Endothelial cell of umbilical vein (primary cell): ENCODE measurements at regions not wholly inside any gene's neighbourhood (a gene's known extent, or its start where the extent isn't known, plus 50 kb on each side); places are given as distances from the start of the nearest gene placed in this dataset.

Experiments
- BruUV-seq: library from RNA; stranded (reverse); fragments of 400-500 nt; replicated peaks from 2 replicates; lab custom pipeline; 2021; lab: Mats Ljungman, UMichigan
- CTCF ChIA-PET: fragments of 300-600, 350-600 bp; sonication (Branson Sonifier 250); formaldehyde crosslinking; loops from one replicate; lab custom pipeline; 2021; ENCODE audit warnings: antibody characterized with exemption, inconsistent platforms; lab: Charles Lee
- POLR2A ChIA-PET: fragments of 300-600, 350-600 bp; sonication (Branson Sonifier 250); formaldehyde crosslinking; loops from one replicate; lab custom pipeline; 2021; ENCODE audit warnings: antibody characterized with exemption, inconsistent platforms; lab: Charles Lee
- DNase-seq: peaks from one replicate; pipeline ENCODE4 v3.0.0-alpha.2; 2011; ENCODE audit warnings: low read depth, low spot score
- FAIRE-seq: peaks from 2 replicates; lab custom pipeline; 2011; peaks lifted over from hg19 to GRCh38; lab: Jason Lieb, UNC
- H2AFZ ChIP-seq: 2 replicates; pipeline ENCODE4 v1.6.0; 2012; ENCODE audit warnings: low read depth, low read length, control low read depth, inconsistent platforms
- H3K27ac ChIP-seq: 2 replicates; pipeline ENCODE4 v1.5.1; 2011; ENCODE audit warnings: low read depth, mild to moderate bottlenecking, control low read depth, low read length, moderate library complexity; ENCODE audit not compliant: insufficient read depth
- H3K27me3 ChIP-seq, 2 experiments: 2 replicates each; pipeline versions ENCODE4 v1.6.0 to v1.6.1; 2011; ENCODE audit warnings: low read length in 2 of 2, mixed read lengths in 1 of 2; ENCODE audit not compliant: control insufficient read depth in 2 of 2, insufficient read depth in 2 of 2
- H3K36me3 ChIP-seq, 2 experiments: 2 replicates in 1 of 2; 3 replicates in 1 of 2; pipeline ENCODE4 v1.5.1; 2011; ENCODE audit warnings: low read length in 2 of 2, mild to moderate bottlenecking in 1 of 2, moderate library complexity in 1 of 2; ENCODE audit not compliant: control insufficient read depth in 2 of 2, insufficient read depth in 2 of 2; ENCODE audit errors: extremely low read depth in 1 of 2
- H3K4me1 ChIP-seq: 3 replicates; pipeline ENCODE4 v1.5.1; 2011; ENCODE audit warnings: mild to moderate bottlenecking, low read length; ENCODE audit not compliant: control insufficient read depth, insufficient read depth; ENCODE audit errors: extremely low read depth
- H3K4me2 ChIP-seq: 2 replicates; pipeline ENCODE4 v1.6.1; 2011; ENCODE audit warnings: low read length, control low read depth, mixed read lengths; ENCODE audit not compliant: insufficient read depth
- H3K4me3 ChIP-seq, 3 experiments: fragments of 200-600 bp in 1 of 3; sonication (generic), shearing (Covaris generic) in 1 of 3; replicated peaks in 1 of 3; 2 replicates each; pipeline ENCODE4 v1.5.1; 2011 to 2016; ENCODE audit warnings: control low read depth in 3 of 3, low read length in 3 of 3, mild to moderate bottlenecking in 2 of 3, inconsistent platforms in 1 of 3, low read depth in 1 of 3, moderate library complexity in 1 of 3; ENCODE audit not compliant: insufficient read depth in 1 of 3
- H3K79me2 ChIP-seq: 2 replicates; pipeline ENCODE4 v1.6.0; 2012; ENCODE audit warnings: low read length, inconsistent platforms; ENCODE audit not compliant: control insufficient read depth, insufficient read depth
- H3K9ac ChIP-seq: replicated peaks from 2 replicates; pipeline ENCODE3; 2011; ENCODE audit warnings: low read length, control low read depth; ENCODE audit not compliant: insufficient read depth; ENCODE audit errors: extremely low read depth
- H3K9me1 ChIP-seq: replicated peaks from 3 replicates; pipeline ENCODE4 v1.6.0; 2011; ENCODE audit warnings: mild to moderate bottlenecking, low read length; ENCODE audit not compliant: control insufficient read depth, insufficient read depth; ENCODE audit errors: extremely low read depth
- H3K9me3 ChIP-seq: replicated peaks from 2 replicates; pipeline ENCODE4 v1.5.1; 2012; ENCODE audit warnings: low read length, inconsistent platforms; ENCODE audit not compliant: control insufficient read depth, insufficient read depth
- H4K20me1 ChIP-seq: replicated peaks from 2 replicates; pipeline ENCODE3; 2011; ENCODE audit warnings: mild to moderate bottlenecking, low read length; ENCODE audit not compliant: control insufficient read depth, insufficient read depth; ENCODE audit errors: extremely low read depth
- EZH2 ChIP-seq: IDR thresholded peaks from 2 replicates; pipeline ENCODE4 v1.6.1; 2012; ENCODE audit warnings: borderline replicate concordance, low read depth, mild to moderate bottlenecking, moderate library complexity, low read length, inconsistent platforms; ENCODE audit not compliant: severe bottlenecking
- GATA2 ChIP-seq: IDR thresholded peaks from 2 replicates; pipeline ENCODE4 v1.7.0; 2011; ENCODE audit warnings: low read depth, mild to moderate bottlenecking, moderate library complexity, mixed read lengths, low read length; ENCODE audit not compliant: insufficient read length, insufficient read depth
- JUN ChIP-seq: IDR thresholded peaks from 2 replicates; pipeline ENCODE4 v1.6.1; 2011; ENCODE audit warnings: borderline replicate concordance, low read depth; ENCODE audit not compliant: insufficient read length, insufficient read depth
- MAX ChIP-seq: IDR thresholded peaks from 2 replicates; pipeline ENCODE4 v1.6.1; 2011; ENCODE audit not compliant: insufficient read depth, insufficient read length
- MYC ChIP-seq: IDR thresholded peaks from one replicate; pipeline ENCODE4 v1.6.1; 2011; ENCODE audit warnings: mild to moderate bottlenecking, low read depth, low read length
- POLR2A ChIP-seq: IDR thresholded peaks from 2 replicates; pipeline ENCODE4 v1.6.1; 2012; ENCODE audit warnings: low read depth, mild to moderate bottlenecking, control low read depth, low read length
- POLR2AphosphoS5 ChIP-seq: IDR thresholded peaks from 2 replicates; pipeline ENCODE4 v1.6.1; 2012; ENCODE audit warnings: low read depth, mild to moderate bottlenecking, control low read depth, low read length, moderate library complexity; ENCODE audit not compliant: insufficient read depth
- dilution Hi-C: fragments of 300-500 bp; cut with MboI; formaldehyde crosslinking; loops from one replicate; pipeline ENCODE4 v1.15.0; 2019; ENCODE audit warnings: low sequenced_read_pairs; ENCODE audit not compliant: extremely low pct_ligation_motif_present
- intact Hi-C: fragments of 100-400 bp; cut with micrococcal nuclease; formaldehyde crosslinking; loops from one replicate; pipeline ENCODE4 v1.10.0; 2022
- TF ChIP-seq, protein P1 (sequence below), 2 donors: IDR thresholded peaks; 1 replicate in 1 of 2; 2 replicates in 1 of 2; pipeline ENCODE4 v1.5.1; 2011; ENCODE audit warnings: low read length in 2 of 2, mild to moderate bottlenecking in 2 of 2, moderate library complexity in 2 of 2, control low read depth in 1 of 2, inconsistent platforms in 1 of 2, low read depth in 1 of 2; ENCODE audit not compliant: insufficient read depth in 1 of 2; ENCODE audit errors: extremely low read depth in 1 of 2

DNA sequence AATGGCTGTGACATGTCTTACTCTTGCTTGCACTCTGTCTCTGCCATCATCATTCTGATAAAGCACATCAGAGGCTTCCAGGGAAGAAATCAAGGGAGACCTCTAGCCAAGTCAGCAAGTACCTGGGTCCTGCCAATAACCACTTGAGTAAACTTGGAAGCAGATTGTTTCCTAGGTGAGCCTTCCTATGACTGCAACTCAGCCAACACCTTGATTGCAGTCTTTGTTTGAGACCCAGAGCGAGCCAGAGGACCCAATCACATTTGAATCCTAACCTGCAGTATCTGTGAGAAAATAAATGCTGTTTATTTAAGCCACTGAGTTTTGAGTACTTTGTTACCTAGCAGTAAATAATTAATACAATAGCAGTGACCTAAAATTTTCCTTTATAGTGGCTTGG lies 356.8 kb upstream of the CHD1 start:
- intact Hi-C loops, result no loop called here
- no peaks in the 10 kb centered on the region for H3K79me2 ChIP-seq
- H3K9me3 ChIP-seq, result no peaks in the 10 kb centered on the region
- no peaks in the 10 kb centered on the region for H3K4me1 ChIP-seq
- ChIA-PET CTCF (no interaction called here), POLR2A (no interaction called here)
- H3K36me3 ChIP-seq, result no peaks in the 10 kb centered on the region
- BruUV-seq, result no TSS peak
- H4K20me1 ChIP-seq, result no peaks in the 10 kb centered on the region
- H3K9ac ChIP-seq, result no peak overlapping the region
- no peak overlapping the region for H3K27ac ChIP-seq
- H2AFZ ChIP-seq, result no peak overlapping the region
- H3K27me3 ChIP-seq, result no peaks in the 10 kb centered on the region
- TF ChIP-seq EZH2 (no peak), POLR2A (no peak), GATA2 (no peak), MYC (no peak), POLR2AphosphoS5 (no peak), MAX (no peak), JUN (no peak)
- TF ChIP-seq, protein P1, sequence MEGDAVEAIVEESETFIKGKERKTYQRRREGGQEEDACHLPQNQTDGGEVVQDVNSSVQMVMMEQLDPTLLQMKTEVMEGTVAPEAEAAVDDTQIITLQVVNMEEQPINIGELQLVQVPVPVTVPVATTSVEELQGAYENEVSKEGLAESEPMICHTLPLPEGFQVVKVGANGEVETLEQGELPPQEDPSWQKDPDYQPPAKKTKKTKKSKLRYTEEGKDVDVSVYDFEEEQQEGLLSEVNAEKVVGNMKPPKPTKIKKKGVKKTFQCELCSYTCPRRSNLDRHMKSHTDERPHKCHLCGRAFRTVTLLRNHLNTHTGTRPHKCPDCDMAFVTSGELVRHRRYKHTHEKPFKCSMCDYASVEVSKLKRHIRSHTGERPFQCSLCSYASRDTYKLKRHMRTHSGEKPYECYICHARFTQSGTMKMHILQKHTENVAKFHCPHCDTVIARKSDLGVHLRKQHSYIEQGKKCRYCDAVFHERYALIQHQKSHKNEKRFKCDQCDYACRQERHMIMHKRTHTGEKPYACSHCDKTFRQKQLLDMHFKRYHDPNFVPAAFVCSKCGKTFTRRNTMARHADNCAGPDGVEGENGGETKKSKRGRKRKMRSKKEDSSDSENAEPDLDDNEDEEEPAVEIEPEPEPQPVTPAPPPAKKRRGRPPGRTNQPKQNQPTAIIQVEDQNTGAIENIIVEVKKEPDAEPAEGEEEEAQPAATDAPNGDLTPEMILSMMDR (IDR thresholded peaks at IDR 0.05; ENCODE audit: extremely low read depth in 1 of 2, insufficient read depth in 1 of 2, low read depth in 1 of 2, low read length in 2 of 2), result no peak
- no peak for FAIRE-seq
- H3K9me1 ChIP-seq, result no peaks in the 10 kb centered on the region
- H3K4me3 ChIP-seq, result no peak overlapping the region
- no peak for DNase-seq
- no peak overlapping the region for H3K4me2 ChIP-seq
- dilution Hi-C loops, result no loop called here
